CD4-positive, alpha-beta T cell treated with Interleukin-4 for 1 hour (primary cell): ENCODE measurements at regions not wholly inside any gene's neighbourhood (a gene's known extent, or its start where the extent isn't known, plus 50 kb on each side); places are given as distances from the start of the nearest gene placed in this dataset.

Experiments used
- DNase-seq, 2 donors: peaks; one replicate each; pipeline ENCODE4 v3.0.0-alpha.2; 2020 to 2022

GRCh38 chr13:59178344-59178743 is 985.4 kb downstream of the DIAPH3 start:
- DNase-seq = no peak

- DNase-seq = no peak
Measured at GRCh38 chr13:59182241-59182640, 981.5 kb downstream of the DIAPH3 start.

- no peak for DNase-seq
Measured at GRCh38 chr13:59197397-59197796, 966.3 kb downstream of the DIAPH3 start.

- no peak for DNase-seq
Measured at GRCh38 chr13:59201841-59202240, 961.9 kb downstream of the DIAPH3 start.

GRCh38 chr13:59203855-59204254 is 959.9 kb downstream of the DIAPH3 start:
- DNase-seq = no peak

GRCh38 chr13:59205501-59205900 is 958.2 kb downstream of the DIAPH3 start:
- DNase-seq = no peak

- DNase-seq = no peak
Measured at GRCh38 chr13:59208405-59209195, 955.1 kb downstream of the DIAPH3 start.

- DNase-seq = no peak
Measured at GRCh38 chr13:59210543-59210942, 953.2 kb downstream of the DIAPH3 start.

- DNase-seq = no peak
Measured at GRCh38 chr13:59211606-59212005, 952.1 kb downstream of the DIAPH3 start.

- no peak for DNase-seq
Measured at GRCh38 chr13:59229401-59229800, 934.3 kb downstream of the DIAPH3 start.

GRCh38 chr13:59229861-59230260 is 933.9 kb downstream of the DIAPH3 start:
- DNase-seq = no peak

- no peak for DNase-seq
Measured at GRCh38 chr13:59230484-59231264, 933.1 kb downstream of the DIAPH3 start.

GRCh38 chr13:59236309-59236919 is 927.3 kb downstream of the DIAPH3 start:
- no peak for DNase-seq

GRCh38 chr13:59236944-59237343 is 926.8 kb downstream of the DIAPH3 start:
- no peak for DNase-seq

- no peak for DNase-seq
Measured at GRCh38 chr13:59247171-59247570, 916.6 kb downstream of the DIAPH3 start.

GRCh38 chr13:59250336-59251189 is 913.2 kb downstream of the DIAPH3 start:
- no peak for DNase-seq

- DNase-seq = no peak
Measured at GRCh38 chr13:59259165-59260000, 904.3 kb downstream of the DIAPH3 start.

- DNase-seq = no peak
Measured at GRCh38 chr13:59261928-59262488, 901.7 kb downstream of the DIAPH3 start.

- no peak for DNase-seq
Measured at GRCh38 chr13:59263531-59263930, 900.2 kb downstream of the DIAPH3 start.

GRCh38 chr13:59266478-59267063 is 897.2 kb downstream of the DIAPH3 start:
- DNase-seq = no peak

- DNase-seq = no peak
Measured at GRCh38 chr13:59269476-59269875, 894.3 kb downstream of the DIAPH3 start.
